NCI-H2227 treated with DMSO at 0.1 percent for 48 hours (cell line): ENCODE measurements at regions not wholly inside any gene's neighbourhood (a gene's known extent, or its start where the extent isn't known, plus 50 kb on each side); places are given as distances from the start of the nearest gene placed in this dataset.
"Not testable (repeated sequence)": the region's sequence is repeated elsewhere in the genome, so short reads cannot be mapped to it uniquely, and the experiment has no call there.

Experiments
- DNase-seq: peaks from one replicate; lab custom pipeline; 2025; lab: John Stamatoyannopoulos, UW

DNA sequence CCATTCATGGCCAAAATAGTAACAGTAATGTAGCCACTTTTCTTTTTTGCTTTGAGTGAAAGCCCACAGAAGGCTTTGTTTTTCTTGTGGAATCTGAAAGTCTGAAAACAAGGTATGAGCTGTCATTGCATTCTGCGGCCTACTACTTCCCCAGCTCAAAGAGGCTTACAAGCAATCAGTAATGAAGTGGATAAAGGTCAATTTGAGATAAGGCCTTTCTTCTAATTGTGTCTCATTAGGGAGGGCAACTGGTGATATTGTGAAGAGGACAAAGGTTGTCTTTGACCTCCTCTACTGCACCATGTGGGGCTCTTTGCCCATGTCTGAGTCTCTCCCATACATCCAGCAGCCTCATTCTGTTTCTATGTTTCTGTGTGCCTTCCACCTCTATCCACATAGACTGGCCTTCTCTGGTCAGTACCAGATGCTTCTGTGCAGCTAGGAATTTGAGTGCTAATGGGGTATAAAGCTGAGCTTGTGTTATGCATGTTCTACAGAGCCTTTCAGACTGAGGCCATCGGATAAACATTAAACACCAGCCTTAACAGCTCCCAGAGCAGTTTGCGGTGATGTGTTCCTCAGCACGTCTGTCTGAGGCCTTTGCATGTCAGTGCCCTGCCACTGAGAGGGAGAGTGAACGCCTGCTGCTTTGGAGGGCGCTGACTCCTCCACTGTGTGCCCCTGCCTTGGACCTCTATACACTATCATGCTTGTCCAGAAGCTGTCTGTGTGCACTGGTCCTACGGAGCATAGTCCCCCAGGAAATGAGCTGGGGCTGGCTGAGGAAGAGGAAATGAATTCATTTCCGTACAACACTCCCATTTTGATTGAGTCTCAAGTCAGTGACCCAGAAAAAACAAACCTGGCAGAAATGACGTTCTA lies 80.2 kb downstream of the SH2D1A start:
- no peak for DNase-seq

DNA sequence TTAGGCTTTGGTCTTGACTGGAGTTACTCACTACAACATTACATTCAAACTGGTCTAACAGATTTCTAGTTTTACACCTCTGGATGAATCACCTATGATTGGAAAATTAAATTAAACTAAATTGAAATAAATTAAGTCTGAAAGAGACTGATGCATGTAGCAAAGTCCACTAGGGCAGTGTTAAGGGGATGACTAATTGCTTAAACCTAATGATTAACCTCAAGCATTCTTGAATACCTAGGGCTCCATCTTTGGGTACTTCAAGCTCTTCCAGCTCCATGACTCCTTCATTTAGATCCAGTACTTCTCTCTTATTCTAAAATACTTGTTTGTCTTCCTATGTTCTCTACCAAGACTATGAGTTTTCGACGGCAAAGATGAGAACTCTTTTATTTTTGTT lies 86.8 kb downstream of the SH2D1A start:
- no peak for DNase-seq

GRCh38 chrX:124435616-124436015 lies 89.3 kb downstream of the SH2D1A start:
- no peak for DNase-seq

DNA sequence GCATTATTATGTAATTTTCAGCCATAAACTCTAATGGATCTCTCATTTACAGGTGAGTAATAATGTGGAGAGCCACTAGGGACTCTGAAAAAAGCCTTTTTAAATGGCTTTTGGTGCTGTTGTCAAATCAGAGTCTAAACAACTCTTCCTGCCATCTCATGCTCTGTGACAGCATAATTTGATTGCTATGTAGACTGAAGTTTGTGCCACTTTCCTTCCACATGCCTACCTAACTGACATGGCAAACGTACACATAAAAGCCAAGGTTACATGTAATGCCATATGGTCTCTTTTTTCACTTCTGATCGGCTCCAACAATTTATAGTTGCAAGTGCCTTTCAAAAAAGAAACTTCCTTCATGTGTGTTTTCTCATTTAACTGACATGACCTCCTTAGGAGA lies 94.3 kb downstream of the SH2D1A start:
- DNase-seq: no peak

DNA sequence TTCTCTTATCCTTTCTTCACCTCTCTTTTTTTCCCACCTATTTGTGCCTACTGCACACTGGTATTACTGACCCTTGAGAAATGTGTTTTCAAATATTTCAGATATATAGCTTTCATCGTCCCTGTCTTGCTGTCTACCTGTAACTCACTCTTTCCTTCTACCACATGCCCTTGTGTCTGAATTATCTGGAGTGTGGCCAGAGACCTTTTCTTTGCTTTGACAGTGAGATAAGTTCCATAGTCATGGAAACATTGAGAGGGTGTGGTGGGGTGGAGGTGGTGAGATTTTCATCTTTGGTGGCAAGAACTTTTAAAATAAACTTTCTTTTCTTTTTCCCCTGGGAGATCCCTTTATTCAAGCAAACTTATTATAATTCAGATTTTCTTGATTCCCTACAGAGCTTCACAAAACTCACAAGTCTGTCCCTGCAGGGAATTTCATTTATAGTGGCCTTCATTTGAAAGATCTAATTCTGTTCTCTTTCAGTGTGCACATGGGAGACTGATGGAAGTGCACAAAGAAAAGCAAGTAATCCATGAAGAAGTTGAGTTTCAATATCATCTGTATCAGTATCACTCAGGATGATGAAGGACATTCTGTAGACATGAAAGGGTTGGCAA lies 95.7 kb downstream of the SH2D1A start:
- DNase-seq: no peak

GRCh38 chrX:124455966-124456365 lies 109.6 kb downstream of the SH2D1A start:
- DNase-seq: no peak

DNA sequence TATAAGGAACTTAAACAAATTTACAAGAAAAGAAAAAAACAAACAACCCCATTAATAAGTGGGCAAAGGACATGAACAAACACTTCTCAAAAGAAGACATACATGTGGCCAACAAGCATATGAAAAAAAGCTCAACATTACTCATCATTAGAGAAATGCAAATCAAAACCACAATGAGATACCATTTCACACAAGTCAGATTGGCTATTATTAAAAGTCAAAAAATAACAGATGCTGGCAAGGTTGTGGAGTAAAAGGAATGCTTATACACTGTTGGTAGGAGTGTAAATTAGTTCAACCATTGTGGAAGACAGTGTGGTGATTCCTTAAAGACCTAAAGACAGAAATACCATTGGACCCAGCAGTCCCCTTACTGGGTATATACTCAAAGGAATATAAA lies 113.5 kb downstream of the SH2D1A start:
- DNase-seq: not testable (repeated sequence)

DNA sequence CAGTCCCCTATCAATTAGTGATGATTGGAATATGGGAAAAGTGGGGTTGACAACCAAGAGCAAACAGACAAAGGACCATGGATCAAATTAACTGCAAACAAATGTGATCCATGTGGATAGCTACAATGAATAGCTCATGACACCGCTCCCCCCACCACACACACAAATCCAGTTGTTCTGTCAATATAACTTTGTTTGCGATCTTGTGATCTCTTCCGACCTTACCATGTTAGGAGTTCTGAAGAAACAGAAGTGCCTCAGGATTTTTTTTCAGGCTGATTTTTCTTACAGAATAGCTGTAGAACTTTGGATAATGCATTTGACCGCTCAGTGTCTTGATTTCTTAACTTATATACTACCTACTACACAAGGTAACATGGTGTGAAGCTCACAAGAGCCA lies 116.6 kb downstream of the SH2D1A start:
- DNase-seq: no peak

DNA sequence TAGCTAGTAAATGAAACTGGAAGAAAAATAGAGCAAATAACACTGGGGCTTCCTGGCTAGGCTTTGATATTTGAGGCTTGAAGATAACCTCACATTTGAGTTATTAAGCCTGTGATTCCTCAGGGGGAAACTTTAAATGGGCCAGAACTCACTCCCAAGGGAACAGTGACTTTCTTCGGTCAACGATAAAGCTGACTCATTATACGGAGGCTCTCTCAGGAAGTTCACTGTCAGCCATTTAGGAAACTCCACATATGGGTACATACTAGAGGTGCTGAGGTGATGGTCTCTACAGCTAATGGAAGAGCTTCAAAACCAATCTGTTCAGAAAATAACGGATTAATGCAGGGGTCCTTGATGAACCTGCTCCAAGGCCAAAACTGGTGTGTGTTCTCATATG lies 120.8 kb downstream of the SH2D1A start:
- no peak for DNase-seq

- no peak for DNase-seq
Measured at GRCh38 chrX:124475358-124475757, 129.0 kb downstream of the SH2D1A start.

DNA sequence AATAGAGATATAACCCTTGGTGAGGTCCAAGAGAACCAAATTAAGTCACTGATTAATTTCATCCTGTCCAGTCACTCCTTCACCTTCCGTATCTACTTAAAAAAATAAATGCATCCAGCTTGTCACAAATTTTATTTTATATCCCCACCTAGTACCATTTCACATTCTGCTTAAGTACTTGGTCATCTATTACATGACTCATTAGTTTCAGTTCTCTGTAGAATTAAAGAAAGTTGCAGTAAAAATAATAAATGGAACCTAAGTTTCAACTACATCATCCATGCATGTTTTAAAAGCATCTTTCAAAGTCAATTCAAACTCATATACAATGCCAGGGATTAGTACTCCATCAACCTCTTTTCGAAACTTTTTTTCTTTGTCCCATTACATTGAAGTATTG lies 130.2 kb downstream of the SH2D1A start:
- no peak for DNase-seq

GRCh38 chrX:124478046-124478445 lies 131.7 kb downstream of the SH2D1A start:
- DNase-seq: no peak

- DNase-seq: no peak
Measured at GRCh38 chrX:124488412-124489161, 142.2 kb downstream of the SH2D1A start.

GRCh38 chrX:124493984-124494383 lies 147.6 kb downstream of the SH2D1A start:
- no peak for DNase-seq

DNA sequence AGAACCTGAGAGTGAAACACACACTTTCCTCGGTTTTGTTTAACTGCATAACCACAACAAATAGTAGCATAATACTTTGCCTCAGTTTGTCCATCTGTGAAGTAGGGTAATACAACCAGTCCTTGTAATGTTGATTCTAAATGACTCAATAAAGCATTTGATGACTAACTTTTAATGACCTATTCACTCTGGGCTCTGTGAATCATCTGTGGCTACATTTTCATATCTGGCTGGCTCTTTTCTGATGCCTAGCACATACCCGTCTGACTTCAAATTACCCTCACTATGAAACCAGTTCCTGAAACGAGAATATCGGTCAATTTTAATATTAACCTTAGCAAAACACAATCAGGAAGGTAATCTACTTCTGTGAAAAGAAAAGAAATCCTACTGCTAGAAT lies 151.0 kb downstream of the SH2D1A start:
- DNase-seq: no peak

DNA sequence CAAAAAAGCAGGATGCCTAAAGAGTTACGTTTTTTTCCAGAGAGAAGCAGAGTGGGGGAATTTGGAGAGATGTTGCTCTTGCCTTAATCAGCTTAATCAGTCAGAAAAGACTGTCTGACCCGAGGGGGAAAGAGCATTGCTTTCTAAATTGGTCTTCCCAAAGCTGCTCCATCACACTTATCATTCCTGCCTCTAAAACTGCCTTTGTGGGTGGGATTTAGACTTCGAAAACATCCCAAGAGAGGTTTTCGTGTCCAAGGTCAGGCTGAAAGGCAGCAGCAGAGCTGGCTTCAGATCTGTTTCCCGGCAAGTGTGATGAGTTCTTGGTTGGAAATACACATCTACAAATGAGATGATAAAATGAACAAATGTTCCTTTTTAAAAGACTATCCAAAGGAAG lies 155.2 kb downstream of the SH2D1A start:
- DNase-seq: peak; percentile 73

- peak; percentile 26 for DNase-seq
Measured at GRCh38 chrX:124502166-124502565, 155.8 kb downstream of the SH2D1A start.

DNA sequence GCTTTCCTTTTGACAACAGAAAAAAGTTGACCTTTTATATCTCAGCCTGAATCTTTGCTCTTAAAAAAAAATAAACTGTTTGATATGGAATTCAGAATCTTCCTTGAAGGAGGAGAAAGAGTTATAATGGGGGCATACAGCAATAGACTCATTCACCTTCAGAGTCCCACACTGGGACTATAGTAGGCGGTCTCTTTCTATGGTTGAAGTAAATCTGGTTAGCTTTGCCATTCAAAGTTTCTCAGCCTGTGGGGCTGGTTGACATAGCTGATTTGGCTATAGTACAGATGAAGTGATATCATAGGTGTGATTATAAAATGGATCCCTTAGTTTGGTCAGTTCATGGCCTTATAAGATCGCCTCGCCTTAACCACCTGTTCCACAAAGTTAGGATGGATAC lies 156.2 kb downstream of the SH2D1A start:
- no peak for DNase-seq

GRCh38 chrX:124504111-124504983 lies 158.0 kb downstream of the SH2D1A start:
- DNase-seq: no peak

- DNase-seq: peak; percentile 88
Measured at GRCh38 chrX:124506066-124506465, 159.7 kb downstream of the SH2D1A start.

- no peak for DNase-seq
Measured at GRCh38 chrX:124507246-124507645, 160.9 kb downstream of the SH2D1A start.

GRCh38 chrX:124518885-124519284 lies 172.5 kb downstream of the SH2D1A start:
- DNase-seq: no peak
